ENCODE measurements at regions not wholly inside any gene's neighbourhood (a gene's known extent, or its start where the extent isn't known, plus 50 kb on each side); places are given as distances from the start of the nearest gene placed in this dataset.

- intact Hi-C loops (cut with DNase I; ENCODE audit: low total_unique reads): no loop called here
- DNase-seq: no peak
- Histone ChIP-seq H3K4me3 (no peak overlapping the region), H3K27ac (no peak overlapping the region), H3K9me3 (no peaks in the 10 kb centered on the region), H3K27me3 (no peaks in the 10 kb centered on the region), H3K4me1 (no peaks in the 10 kb centered on the region), H3K36me3 (no peaks in the 10 kb centered on the region)
- no peak for TF ChIP-seq CTCF (IDR thresholded peaks at IDR 0.05)
Observed at GRCh38 chrX:74242484-74243138, 61.4 kb upstream of the ZCCHC13 start.

GRCh38 chrX:74242050-74242449, 61.9 kb upstream of the ZCCHC13 start:
- no peak for TF ChIP-seq CTCF (IDR thresholded peaks at IDR 0.05)
- no peak for TF ChIP-seq POLR2A (IDR thresholded peaks at IDR 0.05)
- Histone ChIP-seq H3K4me1 (no peaks in the 10 kb centered on the region), H3K9me3 (no peaks in the 10 kb centered on the region), H3K4me3 (no peak overlapping the region), H3K27ac (peak overlapping the region in 1 of 2 donors; percentile 14), H3K27me3 (no peaks in the 10 kb centered on the region), H3K36me3 (no peaks in the 10 kb centered on the region)
- intact Hi-C loops (cut with DNase I; ENCODE audit: low total_unique reads): no loop called here
- no peak for DNase-seq

- no peaks in the 10 kb centered on the region for H3K4me1 ChIP-seq
- intact Hi-C loops (cut with DNase I; ENCODE audit: low total_unique reads): no loop called here
- DNase-seq: no peak
- no peak overlapping the region for H3K4me3 ChIP-seq
- no peaks in the 10 kb centered on the region for H3K36me3 ChIP-seq
- no peak overlapping the region for H3K27ac ChIP-seq
- H3K9me3 ChIP-seq: no peaks in the 10 kb centered on the region
- no peak for TF ChIP-seq CTCF (IDR thresholded peaks at IDR 0.05)
- H3K27me3 ChIP-seq: no peaks in the 10 kb centered on the region
Observed at GRCh38 chrX:74238771-74239170, 65.2 kb upstream of the ZCCHC13 start.

- Histone ChIP-seq H3K27ac (no peak overlapping the region), H3K36me3 (no peaks in the 10 kb centered on the region), H3K9me3 (no peaks in the 10 kb centered on the region), H3K4me1 (no peaks in the 10 kb centered on the region), H3K27me3 (no peaks in the 10 kb centered on the region), H3K4me3 (no peak overlapping the region)
- TF ChIP-seq CTCF (IDR thresholded peaks at IDR 0.05) (no peak), POLR2A (IDR thresholded peaks at IDR 0.05) (no peak)
- intact Hi-C loops (cut with DNase I; ENCODE audit: low total_unique reads): no loop called here
- DNase-seq: no peak
Observed at GRCh38 chrX:74234818-74235217, 69.2 kb upstream of the ZCCHC13 start.

- Histone ChIP-seq H3K9me3 (no peaks in the 10 kb centered on the region), H3K4me3 (no peak overlapping the region), H3K27me3 (no peaks in the 10 kb centered on the region), H3K27ac (no peak overlapping the region), H3K4me1 (no peaks in the 10 kb centered on the region), H3K36me3 (no peaks in the 10 kb centered on the region)
- no peak for DNase-seq
- TF ChIP-seq CTCF (IDR thresholded peaks at IDR 0.05) (no peak), POLR2A (IDR thresholded peaks at IDR 0.05) (no peak)
- intact Hi-C loops (cut with DNase I; ENCODE audit: low total_unique reads): no loop called here
Observed at GRCh38 chrX:74232859-74233258, 71.1 kb upstream of the ZCCHC13 start.
